ENCODE measurements at regions not wholly inside any gene's neighbourhood (a gene's known extent, or its start where the extent isn't known, plus 50 kb on each side); places are given as distances from the start of the nearest gene placed in this dataset.
A peak's percentile ranks its signal among the peaks of the same experiment; 100 is the strongest.

GRCh38 chr5:107766439-107766838 is 95.7 kb upstream of the EFNA5 start:
- peaks cover 17% of the 10 kb centered on the region for H3K4me1 ChIP-seq (ENCODE audit: low read depth)
- intact Hi-C loops (cut with DNase I, micrococcal nuclease) = no loop called here
- TF ChIP-seq, protein P1, sequence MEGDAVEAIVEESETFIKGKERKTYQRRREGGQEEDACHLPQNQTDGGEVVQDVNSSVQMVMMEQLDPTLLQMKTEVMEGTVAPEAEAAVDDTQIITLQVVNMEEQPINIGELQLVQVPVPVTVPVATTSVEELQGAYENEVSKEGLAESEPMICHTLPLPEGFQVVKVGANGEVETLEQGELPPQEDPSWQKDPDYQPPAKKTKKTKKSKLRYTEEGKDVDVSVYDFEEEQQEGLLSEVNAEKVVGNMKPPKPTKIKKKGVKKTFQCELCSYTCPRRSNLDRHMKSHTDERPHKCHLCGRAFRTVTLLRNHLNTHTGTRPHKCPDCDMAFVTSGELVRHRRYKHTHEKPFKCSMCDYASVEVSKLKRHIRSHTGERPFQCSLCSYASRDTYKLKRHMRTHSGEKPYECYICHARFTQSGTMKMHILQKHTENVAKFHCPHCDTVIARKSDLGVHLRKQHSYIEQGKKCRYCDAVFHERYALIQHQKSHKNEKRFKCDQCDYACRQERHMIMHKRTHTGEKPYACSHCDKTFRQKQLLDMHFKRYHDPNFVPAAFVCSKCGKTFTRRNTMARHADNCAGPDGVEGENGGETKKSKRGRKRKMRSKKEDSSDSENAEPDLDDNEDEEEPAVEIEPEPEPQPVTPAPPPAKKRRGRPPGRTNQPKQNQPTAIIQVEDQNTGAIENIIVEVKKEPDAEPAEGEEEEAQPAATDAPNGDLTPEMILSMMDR (IDR thresholded peaks at IDR 0.05) = no peak
- ATAC-seq (peak; percentile 51), DNase-seq (no peak)
- H3K36me3 ChIP-seq (ENCODE audit: low read depth) = no peaks in the 10 kb centered on the region
- H3K9me3 ChIP-seq = no peaks in the 10 kb centered on the region
- no peak overlapping the region for H3K4me3 ChIP-seq

DNA sequence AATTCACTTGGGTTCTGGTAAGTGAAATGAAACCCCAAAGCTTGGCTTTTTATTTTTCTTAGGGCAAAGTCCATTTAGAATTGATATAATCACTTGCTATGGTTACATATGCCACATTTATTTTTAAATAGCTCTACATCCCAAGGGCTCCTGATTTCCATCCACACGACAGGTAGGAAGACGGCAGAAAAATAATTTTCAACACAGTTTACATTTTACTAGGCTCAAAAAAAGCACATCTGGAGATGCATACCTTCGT is 95.0 kb upstream of the EFNA5 start:
- peak; percentile 59 for ATAC-seq

DNA sequence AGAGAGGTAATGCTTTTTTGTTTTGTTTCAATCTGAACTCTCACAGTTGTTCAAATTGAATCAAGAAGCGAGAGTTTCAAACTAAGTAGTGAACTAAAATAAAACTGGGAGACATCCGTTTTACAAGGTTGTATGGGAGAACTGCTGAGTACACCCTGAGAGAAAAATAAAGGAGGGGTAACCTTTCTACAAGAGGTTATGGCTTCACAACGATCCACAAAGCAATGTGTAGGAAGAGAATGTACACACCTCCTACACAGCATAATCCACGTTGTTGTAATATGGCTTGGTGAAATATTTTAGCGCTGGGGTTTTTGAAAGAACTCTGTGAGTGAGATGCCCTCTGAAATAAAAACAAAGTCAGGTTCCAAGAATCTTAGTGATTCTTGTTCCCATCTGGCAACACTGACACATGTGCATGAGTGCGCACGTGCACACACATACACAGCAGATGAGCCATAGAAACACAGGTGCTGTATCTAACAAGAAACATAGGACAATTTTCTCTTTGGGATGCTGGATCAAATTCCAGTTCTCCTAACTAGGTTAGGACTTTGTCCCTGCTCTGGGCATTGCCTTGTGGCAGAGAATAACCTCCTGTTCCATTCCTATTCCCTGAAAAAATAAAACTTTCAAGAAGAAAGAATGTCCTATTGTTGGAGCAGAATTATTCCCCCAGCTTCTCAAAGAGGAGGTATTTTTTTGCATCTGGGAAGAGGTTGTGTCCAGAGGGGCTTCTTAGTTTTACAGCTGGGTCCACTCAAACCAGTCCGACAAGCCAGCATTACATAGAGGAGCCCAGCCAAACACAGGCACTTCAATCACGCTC is 94.5 kb upstream of the EFNA5 start:
- TF ChIP-seq, protein P1 (IDR thresholded peaks at IDR 0.05) = no peak
- no peaks in the 10 kb centered on the region for H3K9me3 ChIP-seq
- DNase-seq (peak in 1 of 3 donors; percentile 7), ATAC-seq (peak; percentile 64)
- intact Hi-C loops (cut with DNase I, micrococcal nuclease) = no loop called here
- H3K4me3 ChIP-seq = no peak overlapping the region
- no peaks in the 10 kb centered on the region for H3K36me3 ChIP-seq (ENCODE audit: low read depth)
- peaks cover 17% of the 10 kb centered on the region for H3K4me1 ChIP-seq (ENCODE audit: low read depth)

More for the DNA sequence above, 95.0 kb upstream of the EFNA5 start:
- H3K9me3 ChIP-seq = no peaks in the 10 kb centered on the region
- intact Hi-C loops (cut with DNase I, micrococcal nuclease) = no loop called here
- no peaks in the 10 kb centered on the region for H3K36me3 ChIP-seq (ENCODE audit: low read depth)
- no peak overlapping the region for H3K4me3 ChIP-seq
- no peak for DNase-seq
- TF ChIP-seq, protein P1 (IDR thresholded peaks at IDR 0.05) = no peak
- peaks cover 17% of the 10 kb centered on the region for H3K4me1 ChIP-seq (ENCODE audit: low read depth)

GRCh38 chr5:107764282-107764681 is 93.5 kb upstream of the EFNA5 start:
- ATAC-seq = peak; percentile 71
- intact Hi-C loops (cut with DNase I, micrococcal nuclease) = no loop called here
- Histone ChIP-seq H3K4me3 (no peak overlapping the region), H3K4me1 (ENCODE audit: low read depth) (peaks cover 17% of the 10 kb centered on the region), H3K36me3 (ENCODE audit: low read depth) (no peaks in the 10 kb centered on the region), H3K9me3 (no peaks in the 10 kb centered on the region)
- TF ChIP-seq, protein P1 (IDR thresholded peaks at IDR 0.05) = no peak
- DNase-seq = no peak

- ATAC-seq = no peak
- intact Hi-C loops (cut with DNase I, micrococcal nuclease) = no loop called here
- TF ChIP-seq, protein P1 (IDR thresholded peaks at IDR 0.05) = no peak
Observed at GRCh38 chr5:107753427-107753826, 82.7 kb upstream of the EFNA5 start.

More at GRCh38 chr5:107753427-107753826, 82.7 kb upstream of the EFNA5 start:
- Histone ChIP-seq H3K36me3 (ENCODE audit: low read depth) (no peaks in the 10 kb centered on the region), H3K4me1 (ENCODE audit: low read depth) (no peaks in the 10 kb centered on the region), H3K9me3 (no peaks in the 10 kb centered on the region), H3K4me3 (no peak overlapping the region)
- no peak for DNase-seq
